ENCODE measurements at regions not wholly inside any gene's neighbourhood (a gene's known extent, or its start where the extent isn't known, plus 50 kb on each side); places are given as distances from the start of the nearest gene placed in this dataset.
A peak's percentile ranks its signal among the peaks of the same experiment; 100 is the strongest.
"Not testable (repeated sequence)": the region's sequence is repeated elsewhere in the genome, so short reads cannot be mapped to it uniquely, and the experiment has no call there.

- DNase-seq; H3K4me3 ChIP-seq (ENCODE audit: low read length in 2 of 2); intact Hi-C loops (cut with DNase I); H3K36me3 ChIP-seq (ENCODE audit: control insufficient read depth in 1 of 2, insufficient read depth in 2 of 2, low read length in 1 of 2); H3K27ac ChIP-seq (ENCODE audit: low read depth in 1 of 2, low read length in 2 of 2); H3K27me3 ChIP-seq (ENCODE audit: control insufficient read depth in 1 of 2, insufficient read depth in 2 of 2, low read length in 1 of 2); ATAC-seq (ENCODE audit: low FRiP score); H3K4me1 ChIP-seq (ENCODE audit: control insufficient read depth in 1 of 2, insufficient read depth in 2 of 2, low read length in 2 of 2); H3K9me3 ChIP-seq (ENCODE audit: control insufficient read depth, low read length): not testable (repeated sequence)
- 72 to 75% methylated on average over 2 of the region's 2 CpGs for WGBS, 2 donors
Observed at GRCh38 chr1:38146079-38146478, 99.5 kb upstream of the POU3F1 start.

- Histone ChIP-seq H3K27ac (ENCODE audit: low read depth in 1 of 2, low read length in 2 of 2) (no peak overlapping the region), H3K9me3 (ENCODE audit: control insufficient read depth, low read length) (peaks cover 8% of the 10 kb centered on the region), H3K36me3 (ENCODE audit: control insufficient read depth in 1 of 2, insufficient read depth in 2 of 2, low read length in 1 of 2) (no peaks in the 10 kb centered on the region), H3K4me1 (ENCODE audit: control insufficient read depth in 1 of 2, insufficient read depth in 2 of 2, low read length in 2 of 2) (peaks cover 0 to 2% of the 10 kb centered on the region in 2 donors), H3K4me3 (ENCODE audit: low read length in 2 of 2) (no peak overlapping the region), H3K27me3 (ENCODE audit: control insufficient read depth in 1 of 2, insufficient read depth in 2 of 2, low read length in 1 of 2) (no peaks in the 10 kb centered on the region)
- WGBS, 2 donors = 92 to 93% methylated on average over 2 of the region's 2 CpGs
- DNase-seq (no peak), ATAC-seq (ENCODE audit: low FRiP score) (no peak)
- intact Hi-C loops (cut with DNase I) = no loop called here
Observed at GRCh38 chr1:38142606-38143005, 96.0 kb upstream of the POU3F1 start.

GRCh38 chr1:38141483-38141882 lies 94.9 kb upstream of the POU3F1 start:
- H3K4me1 ChIP-seq (ENCODE audit: control insufficient read depth in 1 of 2, insufficient read depth in 2 of 2, low read length in 2 of 2) = peaks cover 0 to 2% of the 10 kb centered on the region in 2 donors
- WGBS, 2 donors = 44 to 65% methylated on average over 3 of the region's 3 CpGs
- no peaks in the 10 kb centered on the region for H3K36me3 ChIP-seq (ENCODE audit: control insufficient read depth in 1 of 2, insufficient read depth in 2 of 2, low read length in 1 of 2)
- intact Hi-C loops (cut with DNase I) = no loop called here
- H3K9me3 ChIP-seq (ENCODE audit: control insufficient read depth, low read length) = peaks cover 4% of the 10 kb centered on the region
- H3K27me3 ChIP-seq (ENCODE audit: control insufficient read depth in 1 of 2, insufficient read depth in 2 of 2, low read length in 1 of 2) = no peaks in the 10 kb centered on the region
- no peak overlapping the region for H3K27ac ChIP-seq (ENCODE audit: low read depth in 1 of 2, low read length in 2 of 2)
- H3K4me3 ChIP-seq (ENCODE audit: low read length in 2 of 2) = no peak overlapping the region
- no peak for ATAC-seq (ENCODE audit: low FRiP score)
- DNase-seq = no peak

GRCh38 chr1:38139738-38140487 lies 93.3 kb upstream of the POU3F1 start:
- Histone ChIP-seq H3K36me3 (ENCODE audit: control insufficient read depth in 1 of 2, insufficient read depth in 2 of 2, low read length in 1 of 2) (no peaks in the 10 kb centered on the region), H3K9me3 (ENCODE audit: control insufficient read depth, low read length) (no peaks in the 10 kb centered on the region), H3K27ac (ENCODE audit: low read depth in 1 of 2, low read length in 2 of 2) (no peak overlapping the region), H3K4me3 (ENCODE audit: low read length in 2 of 2) (no peak overlapping the region), H3K27me3 (ENCODE audit: control insufficient read depth in 1 of 2, insufficient read depth in 2 of 2, low read length in 1 of 2) (no peaks in the 10 kb centered on the region), H3K4me1 (ENCODE audit: control insufficient read depth in 1 of 2, insufficient read depth in 2 of 2, low read length in 2 of 2) (peaks cover 0 to 2% of the 10 kb centered on the region in 2 donors)
- no peak for ATAC-seq (ENCODE audit: low FRiP score)
- WGBS, 2 donors = 10 to 12% methylated on average over 15 of the region's 15 CpGs
- DNase-seq = no peak
- intact Hi-C loops (cut with DNase I) = loop anchor here in 1 of 2 donors (5.0 kb wide), 1 partner anchor 93 kb away; the partner anchor contains the start of gene POU3F1

- WGBS, 2 donors = 3% methylated on average over 6 of the region's 6 CpGs
- H3K9me3 ChIP-seq (ENCODE audit: control insufficient read depth, low read length) = no peaks in the 10 kb centered on the region
- H3K4me1 ChIP-seq (ENCODE audit: control insufficient read depth in 1 of 2, insufficient read depth in 2 of 2, low read length in 2 of 2) = peaks cover 0 to 2% of the 10 kb centered on the region in 2 donors
- peak; percentile 89 for ATAC-seq (ENCODE audit: low FRiP score)
- intact Hi-C loops (cut with DNase I) = loop anchor here in 1 of 2 donors (5.0 kb wide), 1 partner anchor 91 kb away; the partner anchor contains the start of gene POU3F1
- no peak overlapping the region for H3K4me3 ChIP-seq (ENCODE audit: low read length in 2 of 2)
- H3K36me3 ChIP-seq (ENCODE audit: control insufficient read depth in 1 of 2, insufficient read depth in 2 of 2, low read length in 1 of 2) = no peaks in the 10 kb centered on the region
- H3K27ac ChIP-seq (ENCODE audit: low read depth in 1 of 2, low read length in 2 of 2) = peak overlapping the region in 1 of 2 donors; percentile 83
- DNase-seq = peak; percentile 90
- H3K27me3 ChIP-seq (ENCODE audit: control insufficient read depth in 1 of 2, insufficient read depth in 2 of 2, low read length in 1 of 2) = no peaks in the 10 kb centered on the region
Observed at GRCh38 chr1:38138498-38139233, 92.1 kb upstream of the POU3F1 start.

- Histone ChIP-seq H3K4me1 (ENCODE audit: control insufficient read depth in 1 of 2, insufficient read depth in 2 of 2, low read length in 2 of 2) (peaks cover 0 to 2% of the 10 kb centered on the region in 2 donors), H3K4me3 (ENCODE audit: low read length in 2 of 2) (no peak overlapping the region), H3K27me3 (ENCODE audit: control insufficient read depth in 1 of 2, insufficient read depth in 2 of 2, low read length in 1 of 2) (no peaks in the 10 kb centered on the region), H3K36me3 (ENCODE audit: control insufficient read depth in 1 of 2, insufficient read depth in 2 of 2, low read length in 1 of 2) (no peaks in the 10 kb centered on the region), H3K9me3 (ENCODE audit: control insufficient read depth, low read length) (no peaks in the 10 kb centered on the region), H3K27ac (ENCODE audit: low read depth in 1 of 2, low read length in 2 of 2) (no peak overlapping the region)
- DNase-seq (no peak), ATAC-seq (ENCODE audit: low FRiP score) (no peak)
- intact Hi-C loops (cut with DNase I) = loop anchor here in 1 of 2 donors (5.0 kb wide), 1 partner anchor 90 kb away; the partner anchor contains the start of gene POU3F1
- 90 to 96% methylated on average over 3 of the region's 3 CpGs for WGBS, 2 donors
Observed at GRCh38 chr1:38137164-38137563, 90.6 kb upstream of the POU3F1 start.

- no peak overlapping the region for H3K4me3 ChIP-seq (ENCODE audit: low read length in 2 of 2)
- 82 to 89% methylated on average over 24 of the region's 24 CpGs for WGBS, 2 donors
- no peaks in the 10 kb centered on the region for H3K36me3 ChIP-seq (ENCODE audit: control insufficient read depth in 1 of 2, insufficient read depth in 2 of 2, low read length in 1 of 2)
- intact Hi-C loops (cut with DNase I) = loop anchor here in 1 of 2 donors (5.0 kb wide), 1 partner anchor 89 kb away; the partner anchor contains the start of gene POU3F1
- DNase-seq = no peak
- no peak for ATAC-seq (ENCODE audit: low FRiP score)
- no peaks in the 10 kb centered on the region for H3K27me3 ChIP-seq (ENCODE audit: control insufficient read depth in 1 of 2, insufficient read depth in 2 of 2, low read length in 1 of 2)
- no peaks in the 10 kb centered on the region for H3K9me3 ChIP-seq (ENCODE audit: control insufficient read depth, low read length)
- H3K4me1 ChIP-seq (ENCODE audit: control insufficient read depth in 1 of 2, insufficient read depth in 2 of 2, low read length in 2 of 2) = peaks cover 0 to 2% of the 10 kb centered on the region in 2 donors
- H3K27ac ChIP-seq (ENCODE audit: low read depth in 1 of 2, low read length in 2 of 2) = no peak overlapping the region
Observed at GRCh38 chr1:38135625-38136414, 89.2 kb upstream of the POU3F1 start.

GRCh38 chr1:38134294-38134755 lies 87.7 kb upstream of the POU3F1 start:
- peaks cover 0 to 2% of the 10 kb centered on the region in 2 donors for H3K4me1 ChIP-seq (ENCODE audit: control insufficient read depth in 1 of 2, insufficient read depth in 2 of 2, low read length in 2 of 2)
- no peak overlapping the region for H3K27ac ChIP-seq (ENCODE audit: low read depth in 1 of 2, low read length in 2 of 2)
- no peak overlapping the region for H3K4me3 ChIP-seq (ENCODE audit: low read length in 2 of 2)
- 5 to 12% methylated on average over 22 of the region's 22 CpGs for WGBS, 2 donors
- no peak for ATAC-seq (ENCODE audit: low FRiP score)
- H3K36me3 ChIP-seq (ENCODE audit: control insufficient read depth in 1 of 2, insufficient read depth in 2 of 2, low read length in 1 of 2) = no peaks in the 10 kb centered on the region
- no peak for DNase-seq
- H3K9me3 ChIP-seq (ENCODE audit: control insufficient read depth, low read length) = no peaks in the 10 kb centered on the region
- H3K27me3 ChIP-seq (ENCODE audit: control insufficient read depth in 1 of 2, insufficient read depth in 2 of 2, low read length in 1 of 2) = no peaks in the 10 kb centered on the region
- intact Hi-C loops (cut with DNase I) = no loop called here

Data from aorta (tissue), 5 donors.